Jurkat, Clone E6-1 (cell line): ENCODE measurements at regions not wholly inside any gene's neighbourhood (a gene's known extent, or its start where the extent isn't known, plus 50 kb on each side); places are given as distances from the start of the nearest gene placed in this dataset.

Source experiments
- DNase-seq: peaks from one replicate; pipeline ENCODE4 v3.0.0-alpha.2; 2011; ENCODE audit warnings: low read depth, low spot score
- H3K4me3 ChIP-seq: 2 replicates; pipeline ENCODE4 v1.5.1; 2011; ENCODE audit warnings: mild to moderate bottlenecking, low read length, control low read depth, moderate library complexity

- H3K4me3 ChIP-seq: no peak overlapping the region
- DNase-seq: no peak
These were observed 112.5 kb upstream of the ANKRD1 start for GRCh38 chr10:91033324-91033950.

DNA sequence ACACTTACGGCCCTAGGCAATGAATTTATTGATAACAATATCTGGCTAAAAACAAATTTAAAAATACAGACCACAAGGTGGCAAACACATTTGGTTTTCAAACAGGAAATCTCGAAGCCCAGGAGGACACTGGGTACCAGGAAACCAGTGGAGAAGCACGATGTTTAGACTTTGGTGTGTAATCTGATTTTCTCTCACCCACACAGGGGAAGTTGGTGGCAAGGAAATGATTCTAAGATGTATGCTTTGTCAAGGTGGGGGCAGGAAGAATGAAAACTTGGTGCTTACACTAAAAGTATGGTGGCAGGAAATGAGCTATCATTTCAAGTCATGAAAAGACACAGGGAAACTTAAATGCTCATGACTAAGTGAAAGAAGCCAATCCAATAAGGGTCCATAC, 113.2 kb upstream of the ANKRD1 start:
- no peak overlapping the region for H3K4me3 ChIP-seq
- DNase-seq: peak; percentile 82

DNA sequence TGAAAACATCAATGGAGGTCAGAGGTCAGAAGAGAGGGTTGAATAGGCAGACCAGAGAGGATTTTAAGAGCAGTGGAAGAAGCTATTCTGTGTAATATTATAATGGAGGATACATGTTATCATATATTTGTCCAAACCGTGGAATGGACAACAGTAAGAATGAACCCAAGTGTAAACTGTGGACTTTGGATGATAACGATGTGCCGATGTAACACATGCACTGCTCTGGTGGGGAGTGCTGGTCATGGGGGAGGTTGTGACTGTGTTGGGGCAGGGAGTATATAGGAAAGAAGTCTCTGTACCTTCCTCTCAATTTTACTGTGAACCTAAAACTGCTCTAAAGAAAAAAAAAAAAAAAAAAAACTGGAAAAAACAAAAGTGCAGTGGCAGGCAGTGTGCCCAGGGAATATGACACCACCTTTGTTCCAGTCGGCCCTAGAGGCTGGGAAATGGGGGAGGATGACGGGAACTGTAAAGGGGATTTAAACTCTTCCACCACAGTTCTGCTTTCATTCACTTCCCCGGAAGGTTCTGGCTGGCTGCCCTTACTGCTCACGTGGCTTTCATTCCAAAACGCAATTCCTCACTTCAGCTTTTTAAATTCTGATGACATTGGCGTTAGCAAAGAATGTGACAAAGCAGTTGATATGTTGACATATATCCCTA, 113.7 kb upstream of the ANKRD1 start:
- no peak for DNase-seq

GRCh38 chr10:91035650-91036292, 114.9 kb upstream of the ANKRD1 start:
- no peak for DNase-seq
- H3K4me3 ChIP-seq: no peak overlapping the region

More for the DNA sequence above, 113.7 kb upstream of the ANKRD1 start:
- no peak overlapping the region for H3K4me3 ChIP-seq

GRCh38 chr10:91036807-91037411, 116.0 kb upstream of the ANKRD1 start:
- no peak for DNase-seq
- H3K4me3 ChIP-seq: no peak overlapping the region

DNA sequence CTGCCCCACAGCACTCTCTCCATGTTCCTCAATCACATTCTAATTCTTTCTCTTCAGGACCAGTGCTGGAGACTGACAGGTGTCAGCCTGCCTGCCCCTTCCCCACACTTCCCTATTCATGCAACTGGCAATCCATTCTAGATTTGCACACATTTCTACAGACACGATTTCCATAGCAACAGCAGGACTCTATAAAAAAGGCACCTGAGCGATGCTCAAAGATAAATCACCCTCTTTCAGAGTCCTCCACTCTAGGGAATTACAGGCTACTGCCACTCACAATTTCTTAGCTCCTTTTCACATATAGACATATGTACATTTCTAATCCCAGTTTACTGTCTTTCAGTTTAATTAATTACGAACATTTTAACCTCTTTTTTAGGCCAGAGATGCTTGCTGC, 118.1 kb upstream of the ANKRD1 start:
- no peak for DNase-seq
- no peak overlapping the region for H3K4me3 ChIP-seq

- no peak overlapping the region for H3K4me3 ChIP-seq
- DNase-seq: no peak
These were observed 119.5 kb upstream of the ANKRD1 start for GRCh38 chr10:91040343-91040742.

GRCh38 chr10:91042069-91042468, 121.2 kb upstream of the ANKRD1 start:
- DNase-seq: no peak
- no peak overlapping the region for H3K4me3 ChIP-seq

DNA sequence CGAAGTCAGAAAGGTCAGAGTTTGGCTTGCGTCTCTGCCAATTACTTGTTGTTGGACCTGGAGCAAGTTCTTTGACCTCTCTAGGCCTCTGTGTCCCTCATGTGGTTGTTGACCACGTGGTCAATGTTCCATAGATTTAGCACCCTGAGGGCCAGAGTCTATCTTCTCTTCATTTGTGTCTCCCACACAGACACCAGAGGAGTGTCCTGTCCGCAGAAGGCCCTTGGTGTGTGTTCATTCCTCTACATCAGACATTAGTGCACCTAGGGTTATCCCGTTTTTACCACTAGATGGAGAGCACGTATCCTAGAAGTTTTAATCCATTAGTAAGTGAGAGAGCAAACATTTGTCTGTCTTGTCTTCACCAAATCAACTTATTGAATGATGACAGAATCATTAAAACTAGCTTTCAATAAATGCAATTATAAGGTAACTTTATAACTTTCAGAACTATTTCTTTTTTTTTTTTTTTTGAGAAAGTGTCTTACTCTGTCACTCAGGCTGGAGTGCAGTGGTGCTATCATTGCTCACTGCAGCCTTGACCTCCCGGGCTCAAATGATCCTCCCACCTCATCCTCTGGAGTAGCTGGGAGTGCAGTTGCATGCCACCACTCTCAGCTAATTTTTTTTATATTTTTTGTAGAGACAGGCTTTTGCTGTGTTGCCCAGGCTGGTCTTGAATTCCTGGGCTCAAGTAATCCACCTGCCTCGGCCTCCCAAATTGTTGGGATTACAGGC, 122.5 kb upstream of the ANKRD1 start:
- DNase-seq: peak; percentile 45
- H3K4me3 ChIP-seq: no peak overlapping the region

- H3K4me3 ChIP-seq: no peak overlapping the region
- DNase-seq: no peak
These were observed 126.0 kb upstream of the ANKRD1 start for GRCh38 chr10:91046869-91047268.

DNA sequence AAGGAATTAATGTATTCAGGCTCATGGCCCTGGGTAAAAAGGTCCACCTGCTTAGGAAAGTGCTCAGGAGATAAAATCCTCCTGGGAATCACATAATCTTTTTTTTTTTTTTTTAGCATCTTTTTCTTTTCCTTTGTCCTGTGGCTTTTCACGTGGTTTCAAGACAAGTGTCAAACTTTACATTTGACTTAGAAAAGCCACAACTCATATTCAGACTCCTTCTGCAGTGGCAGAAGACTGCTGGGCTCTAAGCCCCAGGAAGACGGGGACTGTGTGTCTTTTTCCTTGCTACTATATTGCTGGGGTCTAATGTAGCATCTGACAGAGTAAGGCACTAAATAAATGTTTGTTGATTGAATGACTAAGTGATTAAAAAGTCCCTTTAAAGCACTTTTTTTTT, 127.5 kb upstream of the ANKRD1 start:
- no peak overlapping the region for H3K4me3 ChIP-seq
- DNase-seq: no peak

DNA sequence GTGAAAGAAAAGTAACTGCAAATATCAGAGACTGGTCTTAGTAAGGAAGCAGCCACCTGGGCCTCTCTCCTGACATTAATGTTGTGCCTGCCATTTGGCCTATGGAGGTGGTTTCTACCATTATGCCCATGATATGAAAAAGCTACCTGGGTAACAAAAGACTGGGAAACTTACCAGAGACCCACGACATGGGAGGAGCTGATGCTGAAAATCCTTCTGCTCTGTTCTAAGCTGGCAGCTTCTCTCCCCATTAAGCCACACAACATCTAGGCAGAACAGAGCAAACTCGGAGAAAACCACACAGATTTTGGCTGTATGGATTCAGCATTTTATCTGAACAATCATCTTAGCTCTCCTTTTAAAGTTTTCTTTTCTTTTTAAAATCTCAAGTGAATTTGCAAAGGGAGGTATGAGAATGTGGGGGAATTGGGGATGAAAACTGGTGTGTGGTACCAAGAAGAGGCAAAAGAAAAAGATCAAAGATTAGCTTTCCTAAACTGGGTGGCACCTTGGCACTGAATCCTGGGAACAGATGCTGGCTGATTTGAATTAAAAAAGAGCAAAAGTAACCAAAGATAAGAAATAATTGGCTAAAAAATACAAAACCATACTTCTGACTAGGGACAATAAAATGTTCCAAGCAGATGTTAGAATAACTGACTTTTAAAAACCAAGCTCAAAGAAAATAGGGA, 128.6 kb upstream of the ANKRD1 start:
- DNase-seq: no peak

DNA sequence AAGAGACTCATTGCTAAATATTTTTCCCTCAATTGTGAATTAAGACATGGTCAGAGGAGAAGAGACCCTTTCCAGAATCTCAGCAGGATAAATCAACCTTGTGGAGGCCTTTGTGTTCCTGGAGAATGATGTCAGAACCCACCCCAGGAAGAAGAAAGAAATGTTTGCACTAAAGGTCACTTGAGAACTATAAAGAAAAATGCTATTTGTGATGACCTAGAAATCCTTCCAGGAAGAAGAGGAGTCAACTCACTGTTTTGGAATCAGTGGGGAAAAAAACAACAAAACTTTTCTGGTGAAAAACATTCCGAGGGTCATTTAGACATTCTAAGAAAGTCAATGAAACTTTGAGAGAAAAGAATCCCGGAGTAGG, 129.1 kb upstream of the ANKRD1 start:
- no peak overlapping the region for H3K4me3 ChIP-seq
- no peak for DNase-seq

More for the DNA sequence above, 128.6 kb upstream of the ANKRD1 start:
- no peak overlapping the region for H3K4me3 ChIP-seq

- DNase-seq: no peak
- H3K4me3 ChIP-seq: no peak overlapping the region
These were observed 129.6 kb upstream of the ANKRD1 start for GRCh38 chr10:91050371-91051034.

DNA sequence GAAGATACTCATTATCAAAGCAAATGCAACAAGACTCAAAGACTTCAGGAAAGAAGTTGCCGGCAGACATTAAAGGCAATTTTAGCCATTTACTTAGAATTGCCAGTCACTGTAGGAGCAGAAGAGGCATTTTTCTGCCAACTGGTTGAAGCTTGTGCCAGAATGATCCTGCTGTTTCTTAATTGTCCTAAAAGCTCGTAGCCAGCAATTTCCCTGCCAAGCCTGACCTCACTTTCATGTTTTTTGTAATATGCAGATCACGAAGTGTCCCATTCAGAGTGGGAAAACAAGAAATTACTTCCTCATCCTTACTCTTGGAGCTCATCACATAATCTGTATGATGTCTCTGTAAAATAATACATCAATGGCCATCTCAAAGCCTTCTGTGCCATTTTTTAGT, 130.9 kb upstream of the ANKRD1 start:
- DNase-seq: no peak
- no peak overlapping the region for H3K4me3 ChIP-seq

DNA sequence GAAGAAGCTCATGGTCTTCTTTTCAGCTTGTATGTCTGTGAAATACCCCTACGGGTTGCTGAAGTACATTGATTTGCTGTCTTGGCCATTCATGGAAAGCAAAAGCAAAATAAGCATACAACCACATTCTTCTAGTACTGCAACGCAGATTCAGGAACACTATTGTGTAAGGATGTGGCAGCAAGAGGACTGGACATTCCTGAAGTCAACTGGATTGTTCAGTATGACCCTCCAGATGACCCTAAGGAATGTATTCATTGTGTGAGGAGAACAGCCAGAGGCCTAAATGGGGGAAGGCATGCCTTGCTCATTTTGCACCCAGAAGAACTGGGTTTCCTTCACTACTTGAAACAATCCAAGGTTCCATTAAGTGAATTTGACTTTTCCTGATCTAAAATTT, 133.4 kb upstream of the ANKRD1 start:
- no peak for DNase-seq
- no peak overlapping the region for H3K4me3 ChIP-seq

DNA sequence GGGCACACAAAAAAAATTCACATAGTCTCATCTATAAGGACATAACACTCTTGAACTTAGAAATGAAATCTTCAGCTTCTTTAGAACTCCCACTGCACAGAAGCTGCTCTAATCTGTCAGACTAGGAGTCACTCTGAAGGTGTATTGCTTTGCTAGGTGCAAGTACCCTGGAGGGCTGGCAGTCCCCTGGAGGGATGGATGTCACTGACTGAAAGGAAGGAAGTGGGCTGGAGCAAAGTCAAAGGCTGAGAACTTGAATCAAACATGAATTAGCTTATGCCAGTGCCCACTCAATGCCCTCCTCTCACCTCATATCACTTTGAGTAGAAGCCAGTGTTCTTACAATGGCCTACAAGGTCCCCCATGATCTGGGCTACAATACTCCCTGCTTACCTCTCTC, 140.3 kb upstream of the ANKRD1 start:
- DNase-seq: peak; percentile 12

DNA sequence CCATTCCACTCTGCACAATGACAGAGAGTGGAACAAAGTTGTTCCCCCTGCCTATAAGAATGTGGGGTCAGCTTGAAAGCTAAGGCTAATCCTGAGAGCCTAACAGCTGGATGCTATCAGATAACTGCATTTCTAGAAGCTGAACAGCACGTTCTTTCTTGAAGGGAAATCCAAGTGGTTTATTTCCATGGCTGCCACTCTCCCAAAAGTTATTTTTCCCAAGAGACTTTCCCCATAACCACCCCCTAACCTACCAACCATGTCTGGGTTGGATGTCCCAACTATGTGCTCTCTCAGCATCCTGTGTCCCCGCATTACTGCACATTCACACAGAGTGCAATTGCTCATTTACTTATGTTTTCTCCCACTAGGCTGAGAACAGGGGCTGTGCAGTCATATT, 140.7 kb upstream of the ANKRD1 start:
- H3K4me3 ChIP-seq: no peak overlapping the region
- no peak for DNase-seq

More for the DNA sequence above, 140.3 kb upstream of the ANKRD1 start:
- no peak overlapping the region for H3K4me3 ChIP-seq

DNA sequence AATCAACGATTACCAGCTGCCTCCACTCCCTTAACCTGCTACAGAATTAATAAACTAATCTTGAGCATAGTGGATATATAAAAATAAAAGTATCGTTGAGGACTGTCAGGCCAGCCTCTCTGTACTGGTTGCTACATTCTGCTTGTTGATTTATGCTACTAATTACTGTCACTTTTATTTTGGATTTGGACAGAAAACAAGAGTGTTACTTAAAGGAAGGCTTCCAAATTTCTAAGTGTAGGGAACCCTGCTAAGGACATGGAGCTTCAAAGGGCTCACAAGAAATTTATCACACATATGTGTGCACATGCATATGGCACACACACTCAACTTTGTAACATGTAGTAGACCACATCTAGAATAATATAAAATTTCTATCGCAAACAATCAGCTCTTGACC, 141.2 kb upstream of the ANKRD1 start:
- DNase-seq: no peak
- H3K4me3 ChIP-seq: no peak overlapping the region
